PC-3 (cell line): ENCODE measurements at regions not wholly inside any gene's neighbourhood (a gene's known extent, or its start where the extent isn't known, plus 50 kb on each side); places are given as distances from the start of the nearest gene placed in this dataset.

Source experiments
- ATAC-seq: fragments of 200-7000 bp; cut with Tn5 transposase; 2 replicates; pipeline ENCODE4 v1.9.1; 2020; ENCODE audit warnings: mild to moderate bottlenecking, moderate library complexity
- BruUV-seq: library from RNA; stranded (reverse); fragments of 400-500 nt; replicated peaks from 2 replicates; lab custom pipeline; 2021; lab: Mats Ljungman, UMichigan
- CTCF ChIA-PET: fragments of 300-600 bp; sonication (Branson Sonifier 250); formaldehyde crosslinking; loops from one replicate; lab custom pipeline; 2022; ENCODE audit warnings: antibody characterized with exemption; lab: Charles Lee
- POLR2A ChIA-PET: fragments of 300-600 bp; sonication (Branson Sonifier 250); formaldehyde crosslinking; loops from one replicate; lab custom pipeline; 2022; ENCODE audit warnings: antibody characterized with exemption; ENCODE audit not compliant: unreplicated experiment; lab: Charles Lee
- DNase-seq: peaks from one replicate; pipeline ENCODE4 v3.0.0-alpha.2; 2015
- H2AFZ ChIP-seq: fragments of 300-600 bp; sonication (generic); 2 replicates; pipeline ENCODE4 v1.6.0; 2016; ENCODE audit warnings: antibody characterized with exemption, low read length
- H3F3A ChIP-seq: fragments of 300-600 bp; sonication (generic); one replicate; pipeline ENCODE4 v1.6.0; 2017; ENCODE audit warnings: antibody characterized with exemption, low read length, control low read depth, mild to moderate bottlenecking; ENCODE audit not compliant: unreplicated experiment
- H3K27ac ChIP-seq: fragments of 300-600 bp; sonication (generic); 2 replicates; pipeline ENCODE4 v1.5.1; 2016; ENCODE audit warnings: mild to moderate bottlenecking, low read length
- H3K27me3 ChIP-seq: fragments of 300-600 bp; sonication (generic); 2 replicates; pipeline ENCODE4 v1.6.1; 2016; ENCODE audit warnings: low read length, mixed read lengths
- H3K36me3 ChIP-seq: fragments of 300-600 bp; sonication (generic); 2 replicates; pipeline ENCODE4 v1.6.1; 2016; ENCODE audit warnings: low read depth, mixed run types, low read length, mixed read lengths
- H3K4me1 ChIP-seq: fragments of 300-600 bp; sonication (generic); 2 replicates; pipeline ENCODE4 v1.5.1; 2016; ENCODE audit warnings: low read length; ENCODE audit not compliant: insufficient read depth
- H3K4me2 ChIP-seq: fragments of 300-600 bp; sonication (generic); 2 replicates; pipeline ENCODE4 v1.6.0; 2016; ENCODE audit warnings: low read length
- H3K4me3 ChIP-seq: fragments of 300-600 bp; sonication (generic); 2 replicates; pipeline ENCODE4 v1.5.1; 2016; ENCODE audit warnings: mild to moderate bottlenecking, low read length, mixed read lengths
- H3K79me2 ChIP-seq: fragments of 300-600 bp; sonication (generic); 2 replicates; pipeline ENCODE4 v1.6.1; 2017; ENCODE audit warnings: low read length, mixed read lengths
- H3K9ac ChIP-seq: fragments of 300-600 bp; sonication (generic); 2 replicates; pipeline ENCODE4 v1.6.0; 2016; ENCODE audit warnings: mild to moderate bottlenecking, low read length
- H3K9me2 ChIP-seq: fragments of 300-600 bp; sonication (generic); replicated peaks from 2 replicates; pipeline ENCODE4 v1.6.1; 2016; ENCODE audit warnings: mixed run types, low read length, mixed read lengths
- H3K9me3 ChIP-seq: fragments of 300-600 bp; sonication (generic); 2 replicates; pipeline ENCODE4 v1.6.1; 2016; ENCODE audit warnings: low read length, mixed read lengths
- H4K20me1 ChIP-seq: fragments of 300-600 bp; sonication (generic); 2 replicates; pipeline ENCODE4 v1.6.1; 2016; ENCODE audit warnings: low read length, mixed read lengths
- CTCF ChIP-seq: fragments of 300-600 bp; sonication (generic); conservative IDR thresholded peaks from 2 replicates; pipeline ENCODE4 v1.5.1; 2017; ENCODE audit warnings: antibody characterized with exemption, low read depth, mild to moderate bottlenecking, low read length
- EZH2 ChIP-seq: fragments of 300-600 bp; sonication (generic); IDR thresholded peaks from one replicate; pipeline ENCODE4 v1.6.1; 2017; ENCODE audit warnings: antibody characterized with exemption, mild to moderate bottlenecking, low read length; ENCODE audit not compliant: unreplicated experiment
- EZH2phosphoT487 ChIP-seq: fragments of 300-600 bp; sonication (generic); IDR thresholded peaks from 2 replicates; pipeline ENCODE4 v1.6.1; 2018; ENCODE audit warnings: mild to moderate bottlenecking, antibody characterized with exemption, low read length, borderline replicate concordance
- intact Hi-C: fragments of 100-400 bp; cut with micrococcal nuclease; formaldehyde crosslinking; loops from 2 replicates; pipeline ENCODE4 v1.9.0; 2023

DNA sequence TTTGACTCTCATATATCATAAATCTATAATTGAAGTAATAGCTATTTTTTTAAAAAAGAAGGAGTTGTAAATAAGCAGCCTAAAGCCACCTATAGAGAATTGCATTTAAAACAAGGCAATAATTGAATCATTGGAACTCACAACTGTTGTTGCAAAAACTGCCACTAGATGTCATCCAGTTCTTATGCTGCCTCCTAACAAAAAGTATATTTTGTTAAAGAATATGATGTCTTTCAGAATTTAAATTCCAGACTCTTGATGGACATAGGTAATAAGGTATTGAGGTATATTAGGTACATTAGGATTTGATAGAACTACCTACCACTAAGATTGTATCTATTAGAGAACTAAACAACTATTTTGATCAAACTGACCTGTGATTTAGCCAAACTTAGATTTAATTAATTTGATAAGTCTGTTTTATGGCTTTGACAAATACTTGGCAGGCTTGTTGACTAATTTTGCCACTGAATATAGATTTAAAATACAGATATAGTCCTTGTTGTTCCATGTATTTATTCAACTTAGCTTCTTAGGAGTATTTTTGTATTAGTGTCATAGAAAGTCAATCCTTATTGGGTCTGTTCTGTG, 401.4 kb downstream of the RPL10L start:
- ATAC-seq (peak; percentile 35; the same call in 1 of the 2 replicates), DNase-seq (peak; percentile 64)
- no peak overlapping the region for H3K9ac ChIP-seq
- H3F3A ChIP-seq = no peaks in the 10 kb centered on the region
- H4K20me1 ChIP-seq = no peaks in the 10 kb centered on the region
- H3K27me3 ChIP-seq = no peaks in the 10 kb centered on the region
- H3K9me2 ChIP-seq = no peaks in the 10 kb centered on the region
- no TSS peak for BruUV-seq
- no peak overlapping the region for H3K4me2 ChIP-seq
- no peaks in the 10 kb centered on the region for H3K4me1 ChIP-seq
- POLR2A ChIA-PET = no interaction called here
- H3K4me3 ChIP-seq = no peak overlapping the region
- no peaks in the 10 kb centered on the region for H3K79me2 ChIP-seq
- H3K9me3 ChIP-seq = no peaks in the 10 kb centered on the region
- CTCF ChIA-PET = interaction anchor here (0.6 kb wide), 1 partner anchor 667 kb away, joined by 3 read pairs; no protein-coding TSS in a partner anchor
- no peak overlapping the region for H3K27ac ChIP-seq
- TF ChIP-seq EZH2phosphoT487 (no peak), CTCF (peak; percentile 76)
- H2AFZ ChIP-seq = no peak overlapping the region
- intact Hi-C loops = loop anchor here (1.0 kb wide), 1 partner anchor 94 kb away; no protein-coding TSS in a partner anchor
- no peaks in the 10 kb centered on the region for H3K36me3 ChIP-seq

DNA sequence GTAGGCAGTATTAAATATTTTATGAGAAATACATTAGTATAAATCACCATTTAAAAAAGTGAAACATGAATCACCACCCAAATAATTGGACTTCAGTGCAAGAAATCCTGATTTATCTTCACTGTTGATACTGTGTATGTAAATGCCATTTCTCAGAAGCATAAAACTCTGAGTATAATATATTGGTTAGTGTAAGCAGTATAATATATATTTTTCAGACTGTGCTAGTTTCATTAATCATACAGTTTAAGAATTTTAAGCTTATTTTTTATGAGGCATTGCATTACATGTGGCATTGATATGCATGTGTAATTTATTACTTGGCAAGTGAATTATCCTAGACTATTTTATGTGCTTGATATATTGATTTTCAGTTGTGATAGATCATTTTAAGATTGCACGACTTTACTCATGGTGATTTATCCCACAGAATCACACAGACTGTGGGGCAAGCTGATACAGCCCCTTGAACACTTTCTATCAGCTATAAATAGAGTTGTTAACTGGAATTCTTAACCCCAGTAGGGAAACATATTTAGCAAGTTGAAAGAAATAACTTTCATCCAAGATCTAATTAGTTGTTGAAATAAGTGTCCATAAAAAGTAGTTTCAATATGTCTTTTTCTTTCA, 403.5 kb downstream of the RPL10L start:
- Histone ChIP-seq H3K36me3 (no peaks in the 10 kb centered on the region), H3K27ac (no peak overlapping the region), H3K4me2 (no peak overlapping the region), H3K9ac (no peak overlapping the region), H3K9me3 (no peaks in the 10 kb centered on the region), H3K4me3 (no peak overlapping the region), H2AFZ (no peak overlapping the region), H4K20me1 (no peaks in the 10 kb centered on the region), H3K27me3 (no peaks in the 10 kb centered on the region), H3K4me1 (no peaks in the 10 kb centered on the region), H3K79me2 (no peaks in the 10 kb centered on the region), H3K9me2 (no peaks in the 10 kb centered on the region), H3F3A (no peaks in the 10 kb centered on the region)
- CTCF ChIA-PET = no interaction called here
- no TSS peak for BruUV-seq
- no peak for TF ChIP-seq CTCF
- TF ChIP-seq EZH2 = no peak
- TF ChIP-seq EZH2phosphoT487 = no peak
- POLR2A ChIA-PET = no interaction called here
- intact Hi-C loops = loop anchor here (10.0 kb wide), 1 partner anchor 203 kb away; no protein-coding TSS in a partner anchor
- no peak for ATAC-seq
- DNase-seq = no peak

DNA sequence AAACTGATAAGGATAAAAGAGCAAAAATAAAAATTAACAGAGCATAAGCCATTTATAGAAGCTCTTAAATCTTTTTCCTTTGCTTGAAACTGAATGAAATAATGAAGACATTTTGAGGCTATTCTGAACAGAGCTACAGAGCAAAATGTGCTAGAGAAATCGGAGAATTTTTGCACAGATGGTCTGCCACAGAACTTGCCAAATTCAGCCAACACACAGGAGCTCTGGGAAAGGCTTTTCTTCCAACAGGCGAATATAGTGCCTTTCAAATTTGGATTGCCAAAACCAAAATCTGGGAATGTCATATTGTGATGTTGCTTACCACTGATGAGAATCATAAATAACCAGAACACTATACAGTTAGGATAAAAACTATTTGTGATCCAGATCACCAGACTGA, 406.3 kb downstream of the RPL10L start:
- no TSS peak for BruUV-seq
- no peaks in the 10 kb centered on the region for H3F3A ChIP-seq
- no peak for DNase-seq
- no peak overlapping the region for H3K4me2 ChIP-seq
- TF ChIP-seq EZH2phosphoT487 (no peak), EZH2 (no peak), CTCF (no peak)
- H3K9me3 ChIP-seq = no peaks in the 10 kb centered on the region
- CTCF ChIA-PET = no interaction called here
- H3K9ac ChIP-seq = no peak overlapping the region
- H3K79me2 ChIP-seq = no peaks in the 10 kb centered on the region
- ATAC-seq = no peak
- H2AFZ ChIP-seq = no peak overlapping the region
- H3K27me3 ChIP-seq = no peaks in the 10 kb centered on the region
- H3K4me1 ChIP-seq = no peaks in the 10 kb centered on the region
- no peaks in the 10 kb centered on the region for H3K9me2 ChIP-seq
- no peak overlapping the region for H3K4me3 ChIP-seq
- intact Hi-C loops = loop anchor here (10.0 kb wide), 1 partner anchor 200 kb away; no protein-coding TSS in a partner anchor
- POLR2A ChIA-PET = no interaction called here
- no peaks in the 10 kb centered on the region for H4K20me1 ChIP-seq
- H3K27ac ChIP-seq = no peak overlapping the region
- H3K36me3 ChIP-seq = no peaks in the 10 kb centered on the region
